CD14-positive monocyte (primary cell): ENCODE measurements at regions not wholly inside any gene's neighbourhood (a gene's known extent, or its start where the extent isn't known, plus 50 kb on each side); places are given as distances from the start of the nearest gene placed in this dataset.

Source experiments
- DNase-seq, 3 donors: peaks; one replicate each; pipeline ENCODE4 v3.0.0-alpha.2; 2011 to 2022
- H2AFZ ChIP-seq: 2 replicates; pipeline ENCODE4 v1.6.0; 2012; ENCODE audit warnings: mild to moderate bottlenecking, low read depth, low read length, inconsistent platforms; ENCODE audit not compliant: insufficient read depth, poor library complexity, severe bottlenecking
- H3K27ac ChIP-seq, 2 donors: 1 replicate in 1 of 2; 2 replicates in 1 of 2; pipeline ENCODE4 v1.5.1; 2012 to 2013; ENCODE audit warnings: low read length in 2 of 2, control low read depth in 1 of 2, inconsistent platforms in 1 of 2, low read depth in 1 of 2, mild to moderate bottlenecking in 1 of 2
- H3K27me3 ChIP-seq, 2 donors: one replicate each; pipeline versions ENCODE4 v1.6.0 to v1.6.1; 2011 to 2013; ENCODE audit warnings: low read length in 2 of 2; ENCODE audit not compliant: control insufficient read depth in 2 of 2, insufficient read depth in 2 of 2
- H3K36me3 ChIP-seq, 2 donors: replicated peaks in 1 of 2; 1 replicate in 1 of 2; 2 replicates in 1 of 2; pipeline versions ENCODE4 v1.5.1 to v1.6.1; 2012 to 2013; ENCODE audit warnings: low read length in 2 of 2, control low read depth in 1 of 2, inconsistent platforms in 1 of 2, mild to moderate bottlenecking in 1 of 2; ENCODE audit not compliant: insufficient read depth in 2 of 2, control insufficient read depth in 1 of 2
- H3K4me1 ChIP-seq, 2 donors: 1 replicate in 1 of 2; 2 replicates in 1 of 2; pipeline versions ENCODE4 v1.5.1 to v1.6.1; 2012 to 2013; ENCODE audit warnings: low read length in 2 of 2, control low read depth in 1 of 2, inconsistent platforms in 1 of 2, mild to moderate bottlenecking in 1 of 2, moderate library complexity in 1 of 2; ENCODE audit not compliant: insufficient read depth in 2 of 2, control insufficient read depth in 1 of 2
- H3K4me2 ChIP-seq: replicated peaks from 2 replicates; pipeline ENCODE3; 2012; ENCODE audit warnings: low read length, moderate library complexity, mild to moderate bottlenecking; ENCODE audit not compliant: poor library complexity, severe bottlenecking; ENCODE audit errors: extremely low read depth
- H3K4me3 ChIP-seq, 3 experiments: fragments of 200-600 bp in 1 of 3; sonication (generic) in 1 of 3; replicated peaks in 1 of 3; 1 replicate in 2 of 3; 2 replicates in 1 of 3; pipeline ENCODE4 v1.5.1; 2011 to 2013; ENCODE audit warnings: low read length in 3 of 3, mild to moderate bottlenecking in 3 of 3, control low read depth in 2 of 3, low read depth in 2 of 3, inconsistent platforms in 1 of 3, moderate library complexity in 1 of 3
- H3K79me2 ChIP-seq: 2 replicates; pipeline ENCODE4 v1.6.0; 2012; ENCODE audit warnings: mild to moderate bottlenecking, control low read depth, inconsistent platforms, low read length, moderate library complexity; ENCODE audit not compliant: insufficient read depth
- H3K9ac ChIP-seq: 2 replicates; pipeline ENCODE4 v1.6.0; 2017; ENCODE audit warnings: low read length, mild to moderate bottlenecking; ENCODE audit not compliant: insufficient read depth, poor library complexity, severe bottlenecking
- H3K9me3 ChIP-seq, 2 donors: replicated peaks in 1 of 2; 1 replicate in 1 of 2; 2 replicates in 1 of 2; pipeline versions ENCODE4 v1.5.1 to v1.6.1; 2012 to 2013; ENCODE audit warnings: low read length in 2 of 2, control low read depth in 1 of 2; ENCODE audit not compliant: control insufficient read depth in 1 of 2, insufficient read depth in 1 of 2
- H4K20me1 ChIP-seq: 2 replicates; pipeline ENCODE4 v1.6.0; 2012; ENCODE audit warnings: mild to moderate bottlenecking, low read length, control low read depth, moderate library complexity; ENCODE audit not compliant: insufficient read depth
- H3K27ac Mint-ChIP-seq, 7 donors: one replicate each; pipeline ENCODE4 v1.8.0; 2020; ENCODE audit warnings: mild to moderate bottlenecking in 7 of 7, mixed read lengths in 7 of 7, moderate library complexity in 6 of 7, inconsistent platforms in 2 of 7
- H3K27me3 Mint-ChIP-seq, 3 donors: one replicate each; pipeline ENCODE4 v1.8.0; 2021 to 2022; ENCODE audit warnings: low read depth in 3 of 3, mild to moderate bottlenecking in 3 of 3, mixed read lengths in 3 of 3, moderate library complexity in 3 of 3, inconsistent platforms in 1 of 3
- H3K36me3 Mint-ChIP-seq, 2 donors: one replicate each; pipeline ENCODE4 v1.8.0; 2020; ENCODE audit warnings: mixed read lengths in 2 of 2, inconsistent platforms in 1 of 2, mild to moderate bottlenecking in 1 of 2
- H3K4me1 Mint-ChIP-seq: one replicate; pipeline ENCODE4 v1.8.0; 2020; ENCODE audit warnings: mild to moderate bottlenecking, mixed read lengths
- H3K4me3 Mint-ChIP-seq, 2 donors: one replicate each; pipeline ENCODE4 v1.8.0; 2020; ENCODE audit warnings: mild to moderate bottlenecking in 2 of 2, mixed read lengths in 2 of 2, moderate library complexity in 1 of 2
- H3K9me3 Mint-ChIP-seq, 7 donors: one replicate each; pipeline ENCODE4 v1.8.0; 2020 to 2022; ENCODE audit warnings: mixed read lengths in 7 of 7, mild to moderate bottlenecking in 6 of 7, moderate library complexity in 6 of 7, inconsistent platforms in 2 of 7
- CTCF ChIP-seq: fragments of 200-600 bp; IDR thresholded peaks from one replicate; pipeline ENCODE4 v1.8.0; 2022; ENCODE audit warnings: antibody characterized with exemption, mild to moderate bottlenecking
- WGBS: methylation state at CpG from one replicate; pipeline ENCODE4 v1.1.5; 2013; ENCODE audit warnings: missing lambda C conversion rate; ENCODE audit not compliant: insufficient coverage; 5-methylcytosine and 5-hydroxymethylcytosine counted together
- intact Hi-C, 2 donors: fragments of 100-400 bp; cut with micrococcal nuclease; formaldehyde crosslinking; loops; one replicate each; pipeline versions ENCODE4 v1.15.0 to v1.15.1; 2023

GRCh38 chr2:133836691-133837345 is 268.6 kb upstream of the NCKAP5 start:
- no peak overlapping the region for H2AFZ ChIP-seq
- peaks cover 1 to 8% (median 2%) of the 10 kb centered on the region in 3 donors for H3K27me3 Mint-ChIP-seq

GRCh38 chr2:133837441-133838094 is 269.3 kb upstream of the NCKAP5 start:
- Histone ChIP-seq H3K4me1 (no peaks in the 10 kb centered on the region), H3K36me3 (no peaks in the 10 kb centered on the region), H3K9me3 (no peaks in the 10 kb centered on the region), H3K9ac (no peak overlapping the region), H3K27me3 (no peaks in the 10 kb centered on the region), H3K27ac (no peak overlapping the region), H3K79me2 (no peaks in the 10 kb centered on the region), H3K4me2 (no peak overlapping the region), H3K4me3 (no peak overlapping the region), H4K20me1 (no peaks in the 10 kb centered on the region), H2AFZ (no peak overlapping the region)
- intact Hi-C loops: loop anchor here in 1 of 2 donors (5.0 kb wide), 1 partner anchor 1305 kb away; no protein-coding TSS in a partner anchor
- H3K27me3 Mint-ChIP-seq: peaks cover 1 to 10% (median 2%) of the 10 kb centered on the region in 3 donors
- no peaks in the 10 kb centered on the region for H3K4me1 Mint-ChIP-seq
- H3K36me3 Mint-ChIP-seq: no peaks in the 10 kb centered on the region
- no peak for DNase-seq
- H3K4me3 Mint-ChIP-seq: no peak overlapping the region
- no peak for TF ChIP-seq CTCF
- no peak overlapping the region for H3K27ac Mint-ChIP-seq
- 82% methylated on average over 2 of the region's 6 CpGs for WGBS
- peaks cover 0 to 2% (median 0%) of the 10 kb centered on the region in 7 donors for H3K9me3 Mint-ChIP-seq

More at GRCh38 chr2:133836691-133837345, 268.6 kb upstream of the NCKAP5 start:
- Histone ChIP-seq H3K36me3 (no peaks in the 10 kb centered on the region), H3K4me2 (no peak overlapping the region), H3K27ac (no peak overlapping the region), H3K4me1 (no peaks in the 10 kb centered on the region), H4K20me1 (no peaks in the 10 kb centered on the region), H3K79me2 (no peaks in the 10 kb centered on the region), H3K4me3 (no peak overlapping the region), H3K27me3 (no peaks in the 10 kb centered on the region), H3K9ac (no peak overlapping the region), H3K9me3 (no peaks in the 10 kb centered on the region)
- no peak overlapping the region for H3K27ac Mint-ChIP-seq
- H3K4me1 Mint-ChIP-seq: no peaks in the 10 kb centered on the region
- TF ChIP-seq CTCF: no peak
- DNase-seq: no peak
- H3K36me3 Mint-ChIP-seq: no peaks in the 10 kb centered on the region
- H3K4me3 Mint-ChIP-seq: no peak overlapping the region
- WGBS: 82% methylated on average over 9 of the region's 11 CpGs
- peaks cover 0 to 2% (median 0%) of the 10 kb centered on the region in 7 donors for H3K9me3 Mint-ChIP-seq
- intact Hi-C loops: loop anchor here in 1 of 2 donors (5.0 kb wide), 1 partner anchor 1305 kb away; no protein-coding TSS in a partner anchor
